Upper lobe of left lung (tissue), 4 donors: ENCODE measurements at regions not wholly inside any gene's neighbourhood (a gene's known extent, or its start where the extent isn't known, plus 50 kb on each side); places are given as distances from the start of the nearest gene placed in this dataset.

ENCODE experiments used
- EP300 ChIP-seq, 4 donors: sonication (generic); formaldehyde crosslinking; IDR thresholded peaks; one replicate each; pipeline ENCODE4 v1.5.1; 2017; ENCODE audit warnings: antibody characterized with exemption in 4 of 4, control low read depth in 2 of 4
- POLR2AphosphoS5 ChIP-seq, 2 donors: sonication (generic); formaldehyde crosslinking; IDR thresholded peaks; one replicate each; pipeline ENCODE4 v1.5.1; 2017; ENCODE audit warnings: antibody characterized with exemption in 2 of 2
- TF ChIP-seq, protein P1 (sequence below), 6 experiments: fragments of 450-650 bp in 4 of 6; fragments of 200-600 bp in 2 of 6; sonication (generic) in 2 of 6; IDR thresholded peaks; one replicate each; pipeline ENCODE4 v1.5.1; 2016 to 2019; ENCODE audit warnings: antibody characterized with exemption in 6 of 6

DNA sequence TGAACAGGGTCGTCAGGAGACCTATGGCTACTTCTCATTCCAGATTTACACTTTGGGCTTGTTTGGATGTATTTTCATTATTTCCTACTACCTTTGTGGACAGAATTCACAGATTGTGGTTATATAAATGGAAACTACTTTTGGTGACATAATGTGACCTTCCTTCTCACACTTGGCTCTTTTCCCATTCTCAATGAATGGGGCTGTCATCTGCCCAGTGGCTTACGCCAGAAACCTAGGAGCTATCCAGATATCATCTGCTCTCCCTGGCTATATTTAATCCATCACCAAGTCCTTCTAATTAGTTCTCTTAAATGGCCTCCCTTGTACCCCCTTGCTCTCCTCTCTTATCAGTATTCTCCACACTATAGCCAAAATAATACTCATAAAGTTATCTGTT is 1606.8 kb downstream of the KHDRBS2 start:
- TF ChIP-seq EP300 (IDR thresholded peaks at IDR 0.05), result no peak
- TF ChIP-seq, protein P1, sequence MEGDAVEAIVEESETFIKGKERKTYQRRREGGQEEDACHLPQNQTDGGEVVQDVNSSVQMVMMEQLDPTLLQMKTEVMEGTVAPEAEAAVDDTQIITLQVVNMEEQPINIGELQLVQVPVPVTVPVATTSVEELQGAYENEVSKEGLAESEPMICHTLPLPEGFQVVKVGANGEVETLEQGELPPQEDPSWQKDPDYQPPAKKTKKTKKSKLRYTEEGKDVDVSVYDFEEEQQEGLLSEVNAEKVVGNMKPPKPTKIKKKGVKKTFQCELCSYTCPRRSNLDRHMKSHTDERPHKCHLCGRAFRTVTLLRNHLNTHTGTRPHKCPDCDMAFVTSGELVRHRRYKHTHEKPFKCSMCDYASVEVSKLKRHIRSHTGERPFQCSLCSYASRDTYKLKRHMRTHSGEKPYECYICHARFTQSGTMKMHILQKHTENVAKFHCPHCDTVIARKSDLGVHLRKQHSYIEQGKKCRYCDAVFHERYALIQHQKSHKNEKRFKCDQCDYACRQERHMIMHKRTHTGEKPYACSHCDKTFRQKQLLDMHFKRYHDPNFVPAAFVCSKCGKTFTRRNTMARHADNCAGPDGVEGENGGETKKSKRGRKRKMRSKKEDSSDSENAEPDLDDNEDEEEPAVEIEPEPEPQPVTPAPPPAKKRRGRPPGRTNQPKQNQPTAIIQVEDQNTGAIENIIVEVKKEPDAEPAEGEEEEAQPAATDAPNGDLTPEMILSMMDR (IDR thresholded peaks at IDR 0.05), result no peak
- no peak for TF ChIP-seq POLR2AphosphoS5 (IDR thresholded peaks at IDR 0.05)
